ENCODE measurements at regions not wholly inside any gene's neighbourhood (a gene's known extent, or its start where the extent isn't known, plus 50 kb on each side); places are given as distances from the start of the nearest gene placed in this dataset.
A peak's percentile ranks its signal among the peaks of the same experiment; 100 is the strongest.

DNA sequence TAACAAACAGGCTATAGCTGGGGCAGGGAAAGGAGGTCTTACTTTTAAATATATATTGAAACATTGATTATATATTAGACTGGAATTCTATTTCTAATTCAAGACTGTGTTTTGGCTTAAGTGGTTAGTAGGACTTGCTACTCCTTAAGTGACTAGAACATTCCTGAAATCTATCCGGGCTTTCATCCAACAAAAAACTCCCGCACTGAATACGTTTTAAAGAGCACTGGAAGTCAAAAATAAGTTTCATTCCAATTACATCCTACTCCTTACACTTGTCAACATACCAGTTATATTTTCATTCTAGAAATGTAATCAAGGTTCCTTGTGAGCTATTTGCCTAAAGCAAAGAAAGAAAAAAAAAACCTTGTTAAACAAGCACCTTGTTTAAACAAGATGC, 204.6 kb downstream of the SP3 start:
- no peak for TF ChIP-seq CTCF (conservative IDR thresholded peaks at IDR 0.05)
- no peak overlapping the region for H3K9ac ChIP-seq (ENCODE audit: extremely low read depth, insufficient read length, low read length)
- H3K56ac ChIP-seq (ENCODE audit: insufficient read length, low read depth, low read length) = no peak overlapping the region
- H3K4ac ChIP-seq (ENCODE audit: low read depth, low read length) = no peak overlapping the region
- no peak overlapping the region for H3K4me2 ChIP-seq (ENCODE audit: insufficient read depth, insufficient read length, low read length)
- no peak overlapping the region for H4K5ac ChIP-seq (ENCODE audit: insufficient read length, low read depth, low read length)
- no peaks in the 10 kb centered on the region for H3K27me3 ChIP-seq (ENCODE audit: insufficient read depth, low read length)
- H3K27ac ChIP-seq (ENCODE audit: insufficient read length, low read depth, low read length) = no peak overlapping the region
- H3K36me3 Mint-ChIP-seq (ENCODE audit: insufficient read depth in 1 of 3, low read depth in 3 of 3) = no peaks in the 10 kb centered on the region; a peak in 1 of 7 replicates
- H2BK15ac ChIP-seq (ENCODE audit: low read depth, low read length) = no peak overlapping the region
- peak overlapping the region in 1 of 3 experiments; percentile 95; a peak in 3 of 7 replicates for H3K27ac Mint-ChIP-seq
- H3K18ac ChIP-seq (ENCODE audit: insufficient read length, low read depth, low read length) = peak overlapping the region; percentile 66
- no peaks in the 10 kb centered on the region; a peak in 1 of 5 replicates for H3K9me3 Mint-ChIP-seq
- H2AFZ ChIP-seq (ENCODE audit: low read length) = no peak overlapping the region
- no peaks in the 10 kb centered on the region for H3K27me3 Mint-ChIP-seq (ENCODE audit: low read depth)
- H2BK20ac ChIP-seq (ENCODE audit: low read depth, low read length, poor library complexity, severe bottlenecking) = no peak overlapping the region
- H4K20me1 ChIP-seq (ENCODE audit: control insufficient read depth, insufficient read depth, insufficient read length) = no peaks in the 10 kb centered on the region
- H3K4me1 ChIP-seq (ENCODE audit: insufficient read depth, low read length) = peaks cover 9% of the 10 kb centered on the region; the same call in 1 of the 2 replicates
- no peak overlapping the region for H2BK12ac ChIP-seq (ENCODE audit: insufficient read length, low read depth, low read length)
- no peak overlapping the region for H2BK120ac ChIP-seq (ENCODE audit: low read depth, low read length, poor library complexity, severe bottlenecking)
- DNase-seq = no peak
- no peaks in the 10 kb centered on the region for H3K9me3 ChIP-seq (ENCODE audit: control insufficient read depth, low read depth, low read length)
- H4K8ac ChIP-seq (replicated peaks; ENCODE audit: insufficient read length, low read depth, low read length) = no peak overlapping the region
- peaks cover 63 to 64% of the 10 kb centered on the region in 2 experiments for H3K4me1 Mint-ChIP-seq
- H4K91ac ChIP-seq (ENCODE audit: insufficient read length, low read depth, low read length) = no peak overlapping the region
- no peak overlapping the region for H3T11ph ChIP-seq (ENCODE audit: low read length)
- H3K79me2 ChIP-seq (ENCODE audit: insufficient read depth, low read length) = no peaks in the 10 kb centered on the region
- H3K4me3 Mint-ChIP-seq = no peak overlapping the region
- no peak overlapping the region for H2AK5ac ChIP-seq (ENCODE audit: insufficient read length, low read length)
- no CpG with 5 or more reads among the region's 3 CpGs for WGBS (ENCODE audit: extremely low coverage, insufficient read length, low lambda C conversion rate)
- no peaks in the 10 kb centered on the region for H3K23me2 ChIP-seq (ENCODE audit: insufficient read length, low read depth, low read length, poor library complexity, severe bottlenecking)
- H3K14ac ChIP-seq (ENCODE audit: insufficient read depth, low read length) = no peak overlapping the region
- no peak overlapping the region for H2BK5ac ChIP-seq (ENCODE audit: insufficient read length, low read length)
- H3K23ac ChIP-seq (ENCODE audit: insufficient read length, low read depth, low read length) = no peak overlapping the region
- H3K79me1 ChIP-seq (ENCODE audit: insufficient read depth, low read depth, low read length, poor library complexity, severe bottlenecking) = no peaks in the 10 kb centered on the region
